Esophagus squamous epithelium (tissue), 5 donors: ENCODE measurements at regions not wholly inside any gene's neighbourhood (a gene's known extent, or its start where the extent isn't known, plus 50 kb on each side); places are given as distances from the start of the nearest gene placed in this dataset.

Experiments used
- DNase-seq: peaks from one replicate; lab custom pipeline; 2025; lab: John Stamatoyannopoulos, UW
- H3K27ac ChIP-seq, 4 donors: fragments of 200-600 bp; sonication (generic); one replicate each; pipeline ENCODE4 v1.5.1; 2016 to 2019; ENCODE audit warnings: mild to moderate bottlenecking in 1 of 4
- H3K27me3 ChIP-seq, 4 donors: fragments of 200-600 bp; sonication (generic); 1 replicate in 3 of 4; 2 replicates in 1 of 4; pipeline versions ENCODE4 v1.5.1 to v1.6.0; 2017 to 2021; ENCODE audit warnings: antibody characterized with exemption in 1 of 4
- H3K36me3 ChIP-seq, 3 donors: fragments of 200-600 bp; sonication (generic); one replicate each; pipeline ENCODE4 v1.5.1; 2016 to 2019
- H3K4me1 ChIP-seq, 3 donors: fragments of 200-600 bp; sonication (generic); one replicate each; pipeline ENCODE4 v1.5.1; 2017 to 2019
- H3K4me3 ChIP-seq, 4 donors: fragments of 200-600 bp; sonication (generic); 1 replicate in 3 of 4; 2 replicates in 1 of 4; pipeline ENCODE4 v1.5.1; 2016 to 2019; ENCODE audit warnings: mild to moderate bottlenecking in 2 of 4, moderate library complexity in 1 of 4
- H3K9me3 ChIP-seq, 3 donors: fragments of 200-600 bp; sonication (generic); one replicate each; pipeline ENCODE4 v1.5.1; 2016 to 2019
- POLR2A ChIP-seq, 4 donors: fragments of 450-650 bp; IDR thresholded peaks; one replicate each; pipeline ENCODE4 v1.6.1; 2017; ENCODE audit warnings: antibody characterized with exemption in 4 of 4, mild to moderate bottlenecking in 4 of 4, moderate library complexity in 3 of 4
- WGBS, 2 donors: methylation state at CpG; one replicate each; pipeline ENCODE4 v1.1.5; 2018; 5-methylcytosine and 5-hydroxymethylcytosine counted together
- intact Hi-C: fragments of 100-400 bp; cut with DNase I; formaldehyde crosslinking; loops from one replicate; pipeline ENCODE4 v1.15.0; 2022
- TF ChIP-seq, protein P1 (sequence below), 6 experiments: fragments of 450-650 bp in 4 of 6; fragments of 200-600 bp in 2 of 6; sonication (generic) in 2 of 6; IDR thresholded peaks; one replicate each; pipeline ENCODE4 v1.5.1; 2016 to 2019; ENCODE audit warnings: antibody characterized with exemption in 6 of 6, mild to moderate bottlenecking in 4 of 6, moderate library complexity in 4 of 6
- donor health status: DM: yes; HTN: yes; CAD: no.

DNA sequence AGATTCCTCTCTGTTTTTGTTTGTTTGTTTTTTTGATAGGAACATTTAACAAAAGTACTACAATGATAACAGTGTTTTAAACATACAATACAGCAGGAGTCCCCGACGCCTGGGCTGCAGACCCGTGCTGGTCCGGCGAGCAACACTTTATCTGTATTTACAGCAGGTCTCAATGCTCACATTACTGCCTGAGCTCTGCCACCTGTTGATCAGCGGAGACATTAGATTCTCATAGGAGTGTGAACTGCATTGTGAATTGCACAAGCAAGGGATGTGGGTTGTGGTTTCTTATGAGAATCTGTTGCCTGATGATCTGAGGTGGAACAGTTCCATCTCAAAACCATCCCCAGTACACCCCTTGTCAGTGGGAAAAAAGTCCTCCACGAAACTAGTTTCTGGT is 1068.5 kb upstream of the CDH10 start:
- H3K4me3 ChIP-seq, result no peak overlapping the region
- H3K36me3 ChIP-seq, result no peaks in the 10 kb centered on the region
- H3K9me3 ChIP-seq, result no peaks in the 10 kb centered on the region
- H3K4me1 ChIP-seq, result no peaks in the 10 kb centered on the region
- TF ChIP-seq, protein P1, sequence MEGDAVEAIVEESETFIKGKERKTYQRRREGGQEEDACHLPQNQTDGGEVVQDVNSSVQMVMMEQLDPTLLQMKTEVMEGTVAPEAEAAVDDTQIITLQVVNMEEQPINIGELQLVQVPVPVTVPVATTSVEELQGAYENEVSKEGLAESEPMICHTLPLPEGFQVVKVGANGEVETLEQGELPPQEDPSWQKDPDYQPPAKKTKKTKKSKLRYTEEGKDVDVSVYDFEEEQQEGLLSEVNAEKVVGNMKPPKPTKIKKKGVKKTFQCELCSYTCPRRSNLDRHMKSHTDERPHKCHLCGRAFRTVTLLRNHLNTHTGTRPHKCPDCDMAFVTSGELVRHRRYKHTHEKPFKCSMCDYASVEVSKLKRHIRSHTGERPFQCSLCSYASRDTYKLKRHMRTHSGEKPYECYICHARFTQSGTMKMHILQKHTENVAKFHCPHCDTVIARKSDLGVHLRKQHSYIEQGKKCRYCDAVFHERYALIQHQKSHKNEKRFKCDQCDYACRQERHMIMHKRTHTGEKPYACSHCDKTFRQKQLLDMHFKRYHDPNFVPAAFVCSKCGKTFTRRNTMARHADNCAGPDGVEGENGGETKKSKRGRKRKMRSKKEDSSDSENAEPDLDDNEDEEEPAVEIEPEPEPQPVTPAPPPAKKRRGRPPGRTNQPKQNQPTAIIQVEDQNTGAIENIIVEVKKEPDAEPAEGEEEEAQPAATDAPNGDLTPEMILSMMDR (IDR thresholded peaks at IDR 0.05), result no peak
- no peak for TF ChIP-seq POLR2A (IDR thresholded peaks at IDR 0.05)
- intact Hi-C loops, result no loop called here
- no peak overlapping the region for H3K27ac ChIP-seq
- DNase-seq, result no peak
- 12 to 19% methylated on average over 7 of the region's 7 CpGs for WGBS, 2 donors
- H3K27me3 ChIP-seq, result no peaks in the 10 kb centered on the region

GRCh38 chr5:25707093-25707492 is 1062.3 kb upstream of the CDH10 start:
- no peak for DNase-seq
- intact Hi-C loops, result no loop called here

GRCh38 chr5:25701936-25702335 is 1057.2 kb upstream of the CDH10 start:
- no peak for DNase-seq
- H3K9me3 ChIP-seq, result no peaks in the 10 kb centered on the region
- intact Hi-C loops, result no loop called here
- no peaks in the 10 kb centered on the region for H3K27me3 ChIP-seq
- H3K4me3 ChIP-seq, result no peak overlapping the region
- TF ChIP-seq, protein P1 (IDR thresholded peaks at IDR 0.05), result no peak
- no peak for TF ChIP-seq POLR2A (IDR thresholded peaks at IDR 0.05)
- H3K27ac ChIP-seq, result no peak overlapping the region
- 68 to 82% methylated on average over 4 of the region's 4 CpGs for WGBS, 2 donors
- H3K4me1 ChIP-seq, result no peaks in the 10 kb centered on the region
- no peaks in the 10 kb centered on the region for H3K36me3 ChIP-seq

More at GRCh38 chr5:25707093-25707492, 1062.3 kb upstream of the CDH10 start:
- WGBS, 2 donors, result 30 to 39% methylated on average over 2 of the region's 2 CpGs
- H3K27me3 ChIP-seq, result no peaks in the 10 kb centered on the region
- H3K9me3 ChIP-seq, result no peaks in the 10 kb centered on the region
- TF ChIP-seq POLR2A (IDR thresholded peaks at IDR 0.05), result no peak
- TF ChIP-seq, protein P1 (IDR thresholded peaks at IDR 0.05), result no peak
- H3K27ac ChIP-seq, result no peak overlapping the region
- no peaks in the 10 kb centered on the region for H3K4me1 ChIP-seq
- H3K36me3 ChIP-seq, result no peaks in the 10 kb centered on the region
- no peak overlapping the region for H3K4me3 ChIP-seq

DNA sequence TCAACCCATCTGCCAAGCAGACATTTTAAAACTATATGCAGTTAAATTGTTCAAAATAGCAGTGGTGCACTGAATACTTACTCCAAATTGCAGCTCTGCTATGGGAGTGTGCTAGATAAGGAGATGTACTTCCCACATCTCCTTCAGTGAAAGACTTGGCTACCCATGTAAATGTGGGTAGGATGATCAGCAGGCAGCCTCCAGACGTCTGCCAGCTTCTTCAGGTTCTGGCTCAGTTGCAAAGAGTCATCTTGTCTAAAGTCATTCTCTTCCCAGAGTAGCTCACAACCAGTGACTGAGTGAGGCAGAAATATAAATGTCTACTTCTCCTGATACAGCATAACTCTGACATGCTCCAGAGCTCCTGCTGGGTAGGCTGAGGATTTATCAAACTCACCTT is 1050.0 kb upstream of the CDH10 start:
- DNase-seq, result no peak
- Histone ChIP-seq H3K27ac (no peak overlapping the region), H3K4me3 (no peak overlapping the region), H3K9me3 (no peaks in the 10 kb centered on the region), H3K36me3 (no peaks in the 10 kb centered on the region), H3K27me3 (no peaks in the 10 kb centered on the region), H3K4me1 (no peaks in the 10 kb centered on the region)
- WGBS, 2 donors, result 9 to 42% methylated on average over 1 of the region's 1 CpG
- intact Hi-C loops, result no loop called here
- TF ChIP-seq, protein P1 (IDR thresholded peaks at IDR 0.05), result no peak
- TF ChIP-seq POLR2A (IDR thresholded peaks at IDR 0.05), result no peak

GRCh38 chr5:25688156-25688555 is 1043.4 kb upstream of the CDH10 start:
- Histone ChIP-seq H3K27ac (no peak overlapping the region), H3K27me3 (no peaks in the 10 kb centered on the region), H3K4me3 (no peak overlapping the region), H3K36me3 (no peaks in the 10 kb centered on the region), H3K9me3 (no peaks in the 10 kb centered on the region), H3K4me1 (no peaks in the 10 kb centered on the region)
- intact Hi-C loops, result no loop called here
- WGBS, 2 donors, result 54 to 57% methylated on average over 3 of the region's 3 CpGs
- no peak for DNase-seq
- TF ChIP-seq, protein P1 (IDR thresholded peaks at IDR 0.05), result no peak
- TF ChIP-seq POLR2A (IDR thresholded peaks at IDR 0.05), result no peak
